NCI-H460 (cell line): ENCODE measurements at regions not wholly inside any gene's neighbourhood (a gene's known extent, or its start where the extent isn't known, plus 50 kb on each side); places are given as distances from the start of the nearest gene placed in this dataset.

ENCODE experiments used
- DNase-seq: peaks from one replicate; pipeline ENCODE4 v3.0.0-alpha.2; 2016; ENCODE audit warnings: low read depth; ENCODE audit errors: extremely low read depth

GRCh38 chr7:119348491-119348890 is 924.5 kb upstream of the KCND2 start:
- no peak for DNase-seq

- no peak for DNase-seq
Measured at GRCh38 chr7:119350334-119350733, 922.6 kb upstream of the KCND2 start.

DNA sequence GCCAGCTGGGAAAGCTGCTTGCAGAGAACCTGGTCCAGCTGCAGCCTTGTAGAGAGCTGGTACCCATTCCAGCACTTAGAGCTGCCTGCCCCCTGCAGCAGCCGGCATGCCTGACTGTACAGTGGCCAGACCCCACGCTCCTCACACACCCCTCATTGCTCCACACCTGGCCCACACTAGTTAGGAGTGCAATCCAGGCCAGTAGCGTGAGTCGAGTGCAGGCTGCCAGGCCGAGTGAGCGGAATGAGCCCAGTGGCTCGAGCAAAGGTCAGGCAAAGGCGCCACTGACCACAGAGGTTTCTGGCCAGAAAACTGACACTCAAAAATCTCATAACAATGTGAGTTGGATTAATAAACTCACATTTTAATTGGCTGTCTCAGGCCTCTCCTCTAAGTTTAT is 921.7 kb upstream of the KCND2 start:
- no peak for DNase-seq

GRCh38 chr7:119374436-119374835 is 898.5 kb upstream of the KCND2 start:
- DNase-seq: no peak

- no peak for DNase-seq
Measured at GRCh38 chr7:119377861-119378260, 895.1 kb upstream of the KCND2 start.

DNA sequence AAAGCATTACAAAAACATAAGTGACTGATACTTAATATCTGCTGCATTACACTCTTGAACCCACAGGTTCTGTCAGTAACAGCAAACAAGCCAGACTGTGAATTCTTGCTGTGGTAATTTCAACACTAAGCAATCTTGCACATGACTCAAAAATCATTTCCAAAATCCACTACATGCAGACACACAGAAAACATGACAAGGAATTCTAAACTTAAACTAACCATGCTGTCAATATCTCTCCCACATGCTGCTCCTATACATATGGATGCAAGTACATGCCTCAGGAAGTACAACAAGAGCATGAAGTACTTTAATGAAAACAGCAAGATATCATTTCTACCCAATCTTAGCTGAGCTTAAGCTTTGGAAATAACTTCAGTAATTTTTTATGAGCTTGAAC is 890.2 kb upstream of the KCND2 start:
- no peak for DNase-seq

DNA sequence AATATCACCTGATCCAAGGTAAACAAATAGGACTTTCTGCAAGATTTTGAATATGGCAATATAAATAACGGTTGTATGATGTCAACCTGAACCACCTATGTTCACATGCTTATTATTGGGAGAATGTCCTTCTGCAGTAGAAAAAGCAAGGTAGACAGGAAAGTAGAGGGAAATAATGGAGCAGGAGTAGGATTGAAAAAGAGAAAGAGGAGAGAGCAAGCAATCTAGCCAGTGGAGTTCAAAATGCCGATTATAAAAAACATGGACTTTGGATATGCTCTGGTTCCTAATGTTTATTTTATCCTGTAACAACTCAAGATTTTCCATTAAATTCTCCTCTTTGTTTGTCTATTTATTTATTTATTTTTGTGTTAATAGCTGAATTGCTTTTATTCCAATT is 878.0 kb upstream of the KCND2 start:
- DNase-seq: no peak

DNA sequence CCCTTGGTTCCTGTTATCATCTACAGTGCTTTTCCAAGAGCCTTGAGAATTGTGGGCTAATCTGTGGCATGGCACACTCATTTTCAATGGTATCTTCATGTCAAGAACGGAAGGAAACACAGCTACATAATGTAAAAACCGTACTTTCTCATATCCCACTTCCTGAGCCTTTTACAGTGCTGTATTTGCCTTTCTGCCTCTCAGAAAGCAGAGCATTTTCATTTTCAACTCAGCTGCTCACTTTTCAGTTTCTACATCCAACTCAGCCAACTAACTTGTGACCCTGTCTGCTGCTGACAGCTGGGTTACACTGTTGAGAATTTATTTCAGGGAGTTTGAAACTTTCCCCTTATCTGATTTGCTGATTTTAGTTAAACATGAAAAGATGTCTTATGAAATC is 875.8 kb upstream of the KCND2 start:
- DNase-seq: no peak

DNA sequence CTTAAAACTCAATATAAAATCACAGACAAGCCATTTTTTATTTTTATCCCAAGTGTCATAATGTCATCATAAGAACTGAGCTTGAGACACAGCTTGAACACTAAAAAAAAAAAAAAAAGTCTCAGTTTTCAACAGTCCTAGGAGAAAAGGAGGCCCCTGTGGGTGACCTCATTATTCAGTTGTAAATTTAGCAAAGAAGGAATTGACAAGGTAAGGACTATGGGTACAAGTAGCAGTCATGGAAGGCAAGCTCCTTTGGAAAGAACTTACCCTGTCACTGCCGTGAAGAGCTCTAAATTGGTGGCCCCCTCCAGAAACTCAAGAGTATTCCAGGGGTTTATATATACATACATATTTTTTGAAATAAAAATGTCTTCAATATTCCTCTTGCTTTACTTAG is 864.4 kb upstream of the KCND2 start:
- DNase-seq: no peak

GRCh38 chr7:119413314-119413805 is 859.6 kb upstream of the KCND2 start:
- DNase-seq: no peak

DNA sequence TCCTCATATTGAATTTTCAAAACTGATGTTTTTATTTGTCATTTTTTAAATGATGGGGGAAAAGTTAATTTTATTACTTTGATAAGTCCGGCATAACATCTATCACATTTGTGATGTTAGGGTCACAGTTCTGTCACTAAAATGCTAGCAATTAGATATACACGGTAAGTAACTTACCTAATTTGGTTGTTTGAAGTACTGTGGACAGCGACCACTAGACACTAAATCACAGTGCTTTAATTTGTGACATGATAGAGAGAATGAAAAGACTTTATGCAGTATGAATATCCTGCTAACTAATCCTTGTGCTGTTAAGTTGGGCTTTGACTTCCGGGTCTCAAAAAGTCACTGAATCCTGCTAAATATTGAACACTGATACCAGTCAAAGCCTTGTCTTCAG is 857.3 kb upstream of the KCND2 start:
- no peak for DNase-seq

DNA sequence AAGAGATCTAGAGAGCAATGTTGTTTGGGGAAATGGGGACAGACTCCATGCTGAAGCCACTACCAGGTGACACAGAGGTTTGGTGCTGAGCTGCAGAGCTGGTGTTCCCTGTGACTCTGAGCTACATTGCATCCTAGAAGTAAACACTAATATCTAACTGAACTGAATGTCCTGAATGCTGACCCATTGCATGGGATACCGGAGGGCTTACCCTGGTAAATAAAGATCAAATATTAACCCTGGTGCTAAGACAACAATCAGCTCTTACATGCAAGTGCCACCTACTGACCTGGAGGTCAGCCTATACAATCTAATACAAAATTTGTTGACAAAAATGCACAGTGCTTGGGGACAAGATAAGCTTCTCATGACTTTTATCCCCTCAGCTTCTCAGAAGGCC is 851.3 kb upstream of the KCND2 start:
- no peak for DNase-seq

GRCh38 chr7:119436882-119437281 is 836.1 kb upstream of the KCND2 start:
- no peak for DNase-seq

DNA sequence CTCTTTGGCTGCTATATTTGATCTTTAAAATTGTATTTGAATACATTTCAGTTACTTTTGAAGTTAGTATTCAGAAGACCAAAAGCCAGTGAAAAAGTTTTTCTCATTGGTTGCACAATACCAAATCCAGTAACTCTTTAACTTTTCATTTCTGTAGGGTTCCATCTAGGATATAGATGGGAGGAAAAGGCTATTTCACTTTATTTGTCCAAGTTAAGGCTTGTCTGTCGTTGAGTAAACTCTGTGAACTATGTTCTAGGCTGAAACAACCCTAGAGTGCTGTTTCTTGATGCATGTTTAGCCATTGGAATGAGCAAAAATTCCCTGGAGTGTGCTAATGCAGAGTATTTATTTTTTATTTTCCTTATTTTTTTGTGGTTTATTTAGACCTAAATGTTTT is 834.7 kb upstream of the KCND2 start:
- no peak for DNase-seq

GRCh38 chr7:119439192-119439591 is 833.8 kb upstream of the KCND2 start:
- DNase-seq: no peak

- no peak for DNase-seq
Measured at GRCh38 chr7:119452401-119452800, 820.6 kb upstream of the KCND2 start.

DNA sequence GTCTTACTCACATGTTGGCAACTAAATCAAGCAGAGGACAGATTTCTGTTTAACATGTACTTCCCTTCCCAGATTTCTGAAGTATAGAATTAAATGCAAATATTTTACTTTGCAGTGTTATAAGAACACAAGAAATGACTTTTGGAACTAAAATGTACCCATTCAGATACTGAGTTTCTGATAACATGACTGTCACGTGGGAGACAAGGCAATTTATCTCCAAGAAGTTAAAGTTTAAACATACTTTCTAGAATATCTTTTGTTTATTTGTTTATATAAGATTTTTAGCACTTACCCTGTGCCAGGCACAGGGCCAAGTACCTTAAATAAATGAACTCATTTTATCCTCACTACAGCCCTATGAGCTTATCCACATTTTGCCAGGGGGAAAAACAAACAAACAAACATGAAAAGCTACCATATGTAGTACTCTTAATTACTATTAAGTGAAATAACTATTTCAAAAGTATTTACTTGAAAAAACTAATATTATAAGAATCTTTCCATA is 807.1 kb upstream of the KCND2 start:
- DNase-seq: no peak

- DNase-seq: no peak
Measured at GRCh38 chr7:119472408-119473038, 800.5 kb upstream of the KCND2 start.

DNA sequence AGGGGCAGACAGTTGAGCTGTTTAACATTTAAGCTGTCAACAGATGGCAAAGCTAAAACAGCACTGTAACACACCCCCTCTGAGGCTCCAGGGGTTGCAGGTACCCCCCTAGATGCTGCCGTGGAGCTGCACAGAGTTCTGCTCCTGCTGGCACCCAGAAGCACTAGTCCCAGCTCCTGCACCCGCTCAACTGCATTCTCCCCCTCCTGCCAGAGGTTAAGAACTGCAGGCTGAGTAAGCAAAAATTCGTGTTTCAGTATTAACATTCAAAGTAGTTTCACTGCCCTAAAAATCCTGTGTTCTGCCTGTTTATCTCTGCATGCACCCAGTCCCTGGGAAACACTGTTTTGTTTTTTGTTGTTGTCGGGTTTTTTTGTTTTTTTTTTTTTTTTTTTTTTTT is 790.8 kb upstream of the KCND2 start:
- peak; percentile 43 for DNase-seq

DNA sequence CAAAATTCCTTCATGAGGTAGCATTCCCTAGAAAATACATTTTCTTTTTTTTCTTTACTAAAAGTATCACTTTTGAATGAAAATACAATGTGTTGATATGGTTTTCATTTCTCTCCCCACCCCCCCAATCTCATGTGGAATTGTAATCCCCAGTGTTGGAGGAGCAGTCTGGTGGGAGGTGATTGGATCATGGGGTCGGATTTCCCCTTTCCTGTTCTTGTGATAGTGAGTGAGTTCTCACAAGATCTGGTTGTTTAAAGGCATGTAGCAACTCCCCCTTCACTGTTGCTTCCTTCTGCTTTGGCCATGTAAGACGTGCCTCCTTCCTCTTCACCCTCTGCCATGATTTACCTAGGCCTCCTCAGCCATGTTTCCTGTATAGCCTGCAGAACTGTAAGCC is 790.3 kb upstream of the KCND2 start:
- DNase-seq: no peak

DNA sequence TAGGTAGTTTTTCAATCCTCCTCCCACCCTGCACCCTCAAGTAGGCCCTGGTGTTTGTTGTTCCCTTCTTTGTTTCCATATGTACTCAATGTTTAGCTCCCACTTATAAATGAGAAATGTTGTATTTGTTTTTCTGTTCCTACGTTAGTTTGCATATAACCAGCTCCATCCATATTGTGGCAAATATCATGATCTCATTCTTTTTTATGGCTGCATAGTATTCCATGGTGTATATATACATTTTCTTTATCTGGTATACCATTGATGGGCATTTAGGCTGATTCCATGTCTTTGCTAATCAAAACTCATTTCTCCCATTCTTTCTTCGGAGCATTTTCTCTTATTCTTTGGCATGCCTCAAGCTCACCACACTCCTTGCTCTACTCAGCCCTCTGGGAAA is 789.6 kb upstream of the KCND2 start:
- no peak for DNase-seq

- no peak for DNase-seq
Measured at GRCh38 chr7:119514326-119514725, 758.6 kb upstream of the KCND2 start.

DNA sequence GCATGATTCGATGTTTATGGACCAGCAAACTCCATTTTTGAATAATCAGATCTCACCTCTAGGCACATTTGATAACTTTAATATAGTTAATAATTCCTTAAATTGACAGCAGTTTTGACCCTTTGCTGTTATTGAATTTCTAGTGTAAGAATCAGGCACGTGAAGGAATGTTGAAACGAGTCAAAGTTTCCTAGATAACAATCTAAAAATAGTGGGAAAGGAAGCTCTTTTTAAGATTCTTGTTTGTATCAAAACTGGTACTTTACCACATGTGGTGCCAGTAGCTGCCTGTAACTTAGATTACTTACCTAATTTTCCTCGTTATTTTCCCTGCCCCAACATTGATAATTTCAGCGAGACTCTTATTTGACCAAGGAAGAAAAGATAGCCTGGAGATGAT is 757.8 kb upstream of the KCND2 start:
- no peak for DNase-seq
